HEK293 (cell line): ENCODE measurements at regions not wholly inside any gene's neighbourhood (a gene's known extent, or its start where the extent isn't known, plus 50 kb on each side); places are given as distances from the start of the nearest gene placed in this dataset.

Source experiments
- CTCF ChIA-PET: fragments of 350-600 bp; formaldehyde crosslinking; extraction: SDS; loops from one replicate; lab custom pipeline; 2021; ENCODE audit warnings: antibody characterized with exemption; lab: Yijun Ruan, JAX
- POLR2A ChIA-PET: fragments of 300-600 bp; formaldehyde crosslinking; extraction: SDS; loops from one replicate; lab custom pipeline; 2020; ENCODE audit warnings: antibody characterized with exemption, inconsistent platforms; lab: Yijun Ruan, JAX
- H3K27ac ChIP-seq: fragments of 200-500 bp; sonication (Bioruptor generic); 2 replicates; pipeline ENCODE4 v1.5.1; 2014; ENCODE audit warnings: low read depth, low read length, control low read depth, inconsistent platforms; ENCODE audit errors: extremely low read depth
- H3K36me3 ChIP-seq, 2 experiments: fragments of 200-500 bp in 1 of 2; sonication (Bioruptor generic) in 1 of 2; 1 replicate in 1 of 2; 2 replicates in 1 of 2; pipeline ENCODE4 v1.5.1; 2014 to 2017; ENCODE audit warnings: inconsistent platforms in 2 of 2, low read length in 2 of 2; ENCODE audit not compliant: control insufficient read depth in 2 of 2, insufficient read depth in 1 of 2
- H3K4me1 ChIP-seq: fragments of 200-500 bp; sonication (Bioruptor generic); 2 replicates; pipeline ENCODE4 v1.5.1; 2014; ENCODE audit warnings: mild to moderate bottlenecking, low read length, inconsistent platforms; ENCODE audit not compliant: control insufficient read depth, insufficient read depth
- H3K4me3 ChIP-seq: 2 replicates; pipeline ENCODE4 v1.5.1; 2011; ENCODE audit warnings: low read depth, mild to moderate bottlenecking, control low read depth, low read length, moderate library complexity
- H3K9me3 ChIP-seq: fragments of 200-500 bp; sonication (Bioruptor generic); 2 replicates; pipeline ENCODE4 v1.5.1; 2014; ENCODE audit warnings: low read depth, low read length, inconsistent platforms; ENCODE audit not compliant: control insufficient read depth, insufficient read depth
- BCL11A ChIP-seq: fragments of 450-650 bp; formaldehyde crosslinking; IDR thresholded peaks from 2 replicates; pipeline ENCODE4 v1.5.1; 2016; ENCODE audit warnings: low read depth, missing biosample characterization, missing genetic modification characterization
- KLF7 ChIP-seq: fragments of 450-650 bp; formaldehyde crosslinking; IDR thresholded peaks from 2 replicates; pipeline ENCODE4 v1.5.1; 2016; ENCODE audit warnings: missing biosample characterization, missing genetic modification characterization, borderline replicate concordance
- RBAK ChIP-seq: fragments of 450-650 bp; formaldehyde crosslinking; IDR thresholded peaks from 2 replicates; pipeline ENCODE4 v1.5.1; 2016; ENCODE audit warnings: missing biosample characterization, missing genetic modification characterization
- ZBTB1 ChIP-seq: fragments of 450-650 bp; formaldehyde crosslinking; IDR thresholded peaks from 2 replicates; pipeline ENCODE4 v1.5.1; 2016; ENCODE audit warnings: missing biosample characterization, missing genetic modification characterization
- ZEB2 ChIP-seq: fragments of 450-650 bp; formaldehyde crosslinking; IDR thresholded peaks from 2 replicates; pipeline ENCODE4 v1.5.1; 2016; ENCODE audit warnings: missing biosample characterization, missing genetic modification characterization
- ZFP37 ChIP-seq: fragments of 450-650 bp; formaldehyde crosslinking; IDR thresholded peaks from 2 replicates; pipeline ENCODE4 v1.5.1; 2016; ENCODE audit warnings: missing biosample characterization, missing genetic modification characterization
- ZNF184 ChIP-seq: fragments of 450-650 bp; IDR thresholded peaks from 2 replicates; pipeline ENCODE4 v1.5.1; 2018; ENCODE audit warnings: missing biosample characterization, mild to moderate bottlenecking, missing genetic modification characterization
- ZNF223 ChIP-seq: fragments of 450-650 bp; formaldehyde crosslinking; IDR thresholded peaks from 2 replicates; pipeline ENCODE4 v1.5.1; 2016; ENCODE audit warnings: missing biosample characterization, missing genetic modification characterization
- ZNF239 ChIP-seq: fragments of 450-650 bp; formaldehyde crosslinking; IDR thresholded peaks from 2 replicates; pipeline ENCODE4 v1.5.1; 2016; ENCODE audit warnings: missing biosample characterization, missing genetic modification characterization
- ZNF366 ChIP-seq: fragments of 450-650 bp; formaldehyde crosslinking; conservative IDR thresholded peaks from 2 replicates; pipeline ENCODE4 v1.5.1; 2016; ENCODE audit warnings: missing biosample characterization, missing genetic modification characterization
- ZNF514 ChIP-seq: fragments of 450-650 bp; formaldehyde crosslinking; IDR thresholded peaks from 2 replicates; pipeline ENCODE4 v1.5.1; 2016; ENCODE audit warnings: missing biosample characterization, missing genetic modification characterization
- ZNF768 ChIP-seq: fragments of 450-650 bp; formaldehyde crosslinking; IDR thresholded peaks from 2 replicates; pipeline ENCODE4 v1.5.1; 2018; ENCODE audit warnings: missing biosample characterization, mild to moderate bottlenecking, missing genetic modification characterization
- TF ChIP-seq, protein P1 (sequence below): fragments of 450-650 bp; formaldehyde crosslinking; IDR thresholded peaks from 2 replicates; pipeline ENCODE4 v1.5.1; 2016; ENCODE audit warnings: missing biosample characterization, missing genetic modification characterization, low read depth
- TF ChIP-seq, protein P2 (sequence below): fragments of 450-650 bp; formaldehyde crosslinking; IDR thresholded peaks from 2 replicates; pipeline ENCODE4 v1.5.1; 2016; ENCODE audit warnings: missing biosample characterization, missing genetic modification characterization
- TF ChIP-seq, protein P3 (sequence below): IDR thresholded peaks from 2 replicates; pipeline ENCODE4 v1.6.1; 2011; ENCODE audit warnings: mild to moderate bottlenecking, low read depth, low read length, borderline replicate concordance
- TF ChIP-seq, protein P4 (sequence below): fragments of 450-650 bp; formaldehyde crosslinking; IDR thresholded peaks from 2 replicates; pipeline ENCODE4 v1.5.1; 2016; ENCODE audit warnings: missing biosample characterization, missing genetic modification characterization
- TF ChIP-seq, protein P5 (sequence below): fragments of 450-650 bp; formaldehyde crosslinking; IDR thresholded peaks from 2 replicates; pipeline ENCODE4 v1.5.1; 2017; ENCODE audit warnings: missing biosample characterization, missing genetic modification characterization

DNA sequence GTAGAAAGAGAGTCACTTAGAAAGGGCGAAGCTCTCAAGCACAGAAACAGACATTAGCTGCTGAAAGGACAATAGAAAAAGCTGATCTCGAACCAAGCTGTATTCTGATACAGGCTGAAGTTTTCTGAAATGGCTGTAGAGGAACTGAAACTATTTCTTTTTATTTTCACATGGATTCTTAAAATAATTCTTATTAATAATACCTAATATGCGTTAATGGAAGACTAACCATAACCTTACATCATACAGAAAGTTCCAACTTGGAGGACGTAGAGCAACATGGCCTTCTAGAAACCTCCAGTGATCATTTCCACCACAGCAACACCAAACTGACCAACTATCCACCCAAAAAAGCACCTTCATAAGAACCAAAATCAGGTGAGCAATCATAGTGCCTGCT lies 52.8 kb upstream of the ACADM start:
- ChIA-PET CTCF (no interaction called here), POLR2A (no interaction called here)
- Histone ChIP-seq H3K36me3 (no peaks in the 10 kb centered on the region), H3K9me3 (no peaks in the 10 kb centered on the region), H3K27ac (no peak overlapping the region), H3K4me3 (no peak overlapping the region), H3K4me1 (no peaks in the 10 kb centered on the region)
- TF ChIP-seq ZNF514 (tag by site-specific recombination) (no peak), ZNF239 (tag by site-specific recombination) (no peak), ZNF366 (no peak), ZNF184 (tag by site-specific recombination) (no peak), ZBTB1 (tag by site-specific recombination) (no peak), ZNF223 (tag by site-specific recombination) (no peak), ZFP37 (no peak), RBAK (tag by site-specific recombination) (no peak), ZEB2 (tag by site-specific recombination) (no peak)
- TF ChIP-seq, protein P1, sequence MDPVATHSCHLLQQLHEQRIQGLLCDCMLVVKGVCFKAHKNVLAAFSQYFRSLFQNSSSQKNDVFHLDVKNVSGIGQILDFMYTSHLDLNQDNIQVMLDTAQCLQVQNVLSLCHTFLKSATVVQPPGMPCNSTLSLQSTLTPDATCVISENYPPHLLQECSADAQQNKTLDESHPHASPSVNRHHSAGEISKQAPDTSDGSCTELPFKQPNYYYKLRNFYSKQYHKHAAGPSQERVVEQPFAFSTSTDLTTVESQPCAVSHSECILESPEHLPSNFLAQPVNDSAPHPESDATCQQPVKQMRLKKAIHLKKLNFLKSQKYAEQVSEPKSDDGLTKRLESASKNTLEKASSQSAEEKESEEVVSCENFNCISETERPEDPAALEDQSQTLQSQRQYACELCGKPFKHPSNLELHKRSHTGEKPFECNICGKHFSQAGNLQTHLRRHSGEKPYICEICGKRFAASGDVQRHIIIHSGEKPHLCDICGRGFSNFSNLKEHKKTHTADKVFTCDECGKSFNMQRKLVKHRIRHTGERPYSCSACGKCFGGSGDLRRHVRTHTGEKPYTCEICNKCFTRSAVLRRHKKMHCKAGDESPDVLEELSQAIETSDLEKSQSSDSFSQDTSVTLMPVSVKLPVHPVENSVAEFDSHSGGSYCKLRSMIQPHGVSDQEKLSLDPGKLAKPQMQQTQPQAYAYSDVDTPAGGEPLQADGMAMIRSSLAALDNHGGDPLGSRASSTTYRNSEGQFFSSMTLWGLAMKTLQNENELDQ (tag by site-specific recombination): no peak
- TF ChIP-seq, protein P2, sequence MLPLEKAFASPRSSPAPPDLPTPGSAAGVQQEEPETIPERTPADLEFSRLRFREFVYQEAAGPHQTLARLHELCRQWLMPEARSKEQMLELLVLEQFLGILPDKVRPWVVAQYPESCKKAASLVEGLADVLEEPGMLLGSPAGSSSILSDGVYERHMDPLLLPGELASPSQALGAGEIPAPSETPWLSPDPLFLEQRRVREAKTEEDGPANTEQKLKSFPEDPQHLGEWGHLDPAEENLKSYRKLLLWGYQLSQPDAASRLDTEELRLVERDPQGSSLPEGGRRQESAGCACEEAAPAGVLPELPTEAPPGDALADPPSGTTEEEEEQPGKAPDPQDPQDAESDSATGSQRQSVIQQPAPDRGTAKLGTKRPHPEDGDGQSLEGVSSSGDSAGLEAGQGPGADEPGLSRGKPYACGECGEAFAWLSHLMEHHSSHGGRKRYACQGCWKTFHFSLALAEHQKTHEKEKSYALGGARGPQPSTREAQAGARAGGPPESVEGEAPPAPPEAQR: no peak
- TF ChIP-seq, protein P3, sequence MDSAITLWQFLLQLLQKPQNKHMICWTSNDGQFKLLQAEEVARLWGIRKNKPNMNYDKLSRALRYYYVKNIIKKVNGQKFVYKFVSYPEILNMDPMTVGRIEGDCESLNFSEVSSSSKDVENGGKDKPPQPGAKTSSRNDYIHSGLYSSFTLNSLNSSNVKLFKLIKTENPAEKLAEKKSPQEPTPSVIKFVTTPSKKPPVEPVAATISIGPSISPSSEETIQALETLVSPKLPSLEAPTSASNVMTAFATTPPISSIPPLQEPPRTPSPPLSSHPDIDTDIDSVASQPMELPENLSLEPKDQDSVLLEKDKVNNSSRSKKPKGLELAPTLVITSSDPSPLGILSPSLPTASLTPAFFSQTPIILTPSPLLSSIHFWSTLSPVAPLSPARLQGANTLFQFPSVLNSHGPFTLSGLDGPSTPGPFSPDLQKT: no peak
- TF ChIP-seq, protein P4, sequence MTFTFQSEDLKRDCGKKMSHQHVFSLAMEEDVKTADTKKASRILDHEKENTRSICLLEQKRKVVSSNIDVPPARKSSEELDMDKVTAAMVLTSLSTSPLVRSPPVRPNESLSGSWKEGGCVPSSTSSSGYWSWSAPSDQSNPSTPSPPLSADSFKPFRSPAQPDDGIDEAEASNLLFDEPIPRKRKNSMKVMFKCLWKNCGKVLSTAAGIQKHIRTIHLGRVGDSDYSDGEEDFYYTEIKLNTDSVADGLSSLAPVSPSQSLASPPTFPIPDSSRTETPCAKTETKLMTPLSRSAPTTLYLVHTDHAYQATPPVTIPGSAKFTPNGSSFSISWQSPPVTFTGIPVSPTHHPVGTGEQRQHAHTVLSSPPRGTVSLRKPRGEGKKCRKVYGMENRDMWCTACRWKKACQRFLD (tag by site-specific recombination): no peak
- TF ChIP-seq, protein P5, sequence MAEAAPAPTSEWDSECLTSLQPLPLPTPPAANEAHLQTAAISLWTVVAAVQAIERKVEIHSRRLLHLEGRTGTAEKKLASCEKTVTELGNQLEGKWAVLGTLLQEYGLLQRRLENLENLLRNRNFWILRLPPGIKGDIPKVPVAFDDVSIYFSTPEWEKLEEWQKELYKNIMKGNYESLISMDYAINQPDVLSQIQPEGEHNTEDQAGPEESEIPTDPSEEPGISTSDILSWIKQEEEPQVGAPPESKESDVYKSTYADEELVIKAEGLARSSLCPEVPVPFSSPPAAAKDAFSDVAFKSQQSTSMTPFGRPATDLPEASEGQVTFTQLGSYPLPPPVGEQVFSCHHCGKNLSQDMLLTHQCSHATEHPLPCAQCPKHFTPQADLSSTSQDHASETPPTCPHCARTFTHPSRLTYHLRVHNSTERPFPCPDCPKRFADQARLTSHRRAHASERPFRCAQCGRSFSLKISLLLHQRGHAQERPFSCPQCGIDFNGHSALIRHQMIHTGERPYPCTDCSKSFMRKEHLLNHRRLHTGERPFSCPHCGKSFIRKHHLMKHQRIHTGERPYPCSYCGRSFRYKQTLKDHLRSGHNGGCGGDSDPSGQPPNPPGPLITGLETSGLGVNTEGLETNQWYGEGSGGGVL: no peak

DNA sequence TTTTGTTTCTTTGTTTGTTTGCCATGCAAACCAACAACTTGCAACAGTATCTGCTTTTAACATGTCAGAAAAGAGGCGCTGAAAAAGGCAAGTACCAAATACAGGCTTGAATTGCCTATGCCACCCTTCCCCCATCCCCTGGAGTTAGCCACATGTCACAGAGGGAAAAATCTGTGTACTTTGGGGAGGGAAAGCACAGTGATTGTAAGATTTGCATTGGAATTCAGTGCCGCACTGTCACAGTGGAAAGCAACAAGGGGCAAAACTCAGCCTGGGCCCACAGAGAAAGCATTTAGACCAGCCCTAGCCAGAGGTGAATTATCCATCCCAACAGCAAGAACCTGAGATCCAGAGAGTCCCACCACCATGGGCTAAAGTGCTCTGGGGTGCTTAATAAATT lies 52.4 kb upstream of the ACADM start:
- Histone ChIP-seq H3K4me1 (no peaks in the 10 kb centered on the region), H3K4me3 (no peak overlapping the region), H3K36me3 (no peaks in the 10 kb centered on the region), H3K27ac (no peak overlapping the region), H3K9me3 (no peaks in the 10 kb centered on the region)
- TF ChIP-seq BCL11A (tag by site-specific recombination) (no peak), KLF7 (tag by site-specific recombination) (no peak), ZNF768 (tag by site-specific recombination) (no peak)
- POLR2A ChIA-PET: no interaction called here
- CTCF ChIA-PET: interaction anchor here (0.6 kb wide), 1 partner anchor 208 kb away, joined by 3 read pairs; no protein-coding TSS in a partner anchor
